ENCODE measurements at regions not wholly inside any gene's neighbourhood (a gene's known extent, or its start where the extent isn't known, plus 50 kb on each side); places are given as distances from the start of the nearest gene placed in this dataset.
"Not testable (repeated sequence)": the region's sequence is repeated elsewhere in the genome, so short reads cannot be mapped to it uniquely, and the experiment has no call there.

DNA sequence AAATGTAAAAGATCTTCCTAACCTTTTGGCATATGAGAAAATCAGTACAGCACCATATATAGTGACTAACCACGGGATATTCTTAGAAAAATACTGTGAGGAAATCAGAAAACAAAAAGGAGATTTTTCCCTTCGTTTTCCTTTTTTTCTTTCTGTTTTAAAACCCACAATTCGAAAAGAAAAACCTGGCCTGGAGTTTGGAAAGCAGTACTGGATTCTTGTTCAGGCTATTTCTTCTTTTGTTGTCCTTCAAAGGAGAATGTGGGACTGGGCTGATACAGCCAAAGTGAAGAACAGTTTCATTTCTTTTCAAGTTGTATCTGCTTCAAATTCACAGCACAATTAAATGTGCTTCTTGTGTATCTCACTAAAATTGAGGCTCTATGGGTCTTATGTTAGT, 156.8 kb upstream of the PHYHIPL start:
- Histone ChIP-seq H3K9ac (ENCODE audit: low read length) (no peak overlapping the region), H3K9me3 (ENCODE audit: low read length) (no peaks in the 10 kb centered on the region), H3K4me3 (ENCODE audit: low read depth in 1 of 2, low read length in 2 of 2) (no peak overlapping the region), H3K36me3 (ENCODE audit: insufficient read depth, low read length) (no peaks in the 10 kb centered on the region), H3K27ac (ENCODE audit: low read depth, low read length) (no peak overlapping the region), H3K4me1 (ENCODE audit: insufficient read depth, low read length) (no peaks in the 10 kb centered on the region), H3K27me3 (ENCODE audit: control insufficient read depth in 1 of 2, insufficient read depth in 2 of 2, low read length in 2 of 2) (no peaks in the 10 kb centered on the region)

- Histone ChIP-seq H3K36me3 (ENCODE audit: insufficient read depth, low read length) (no peaks in the 10 kb centered on the region), H3K9me3 (ENCODE audit: low read length) (no peaks in the 10 kb centered on the region), H3K9ac (ENCODE audit: low read length) (no peak overlapping the region), H3K4me3 (ENCODE audit: low read depth in 1 of 2, low read length in 2 of 2) (no peak overlapping the region), H3K27me3 (ENCODE audit: control insufficient read depth in 1 of 2, insufficient read depth in 2 of 2, low read length in 2 of 2) (no peaks in the 10 kb centered on the region), H3K4me1 (ENCODE audit: insufficient read depth, low read length) (no peaks in the 10 kb centered on the region), H3K27ac (ENCODE audit: low read depth, low read length) (no peak overlapping the region)
Observed at GRCh38 chr10:59020502-59020901, 155.9 kb upstream of the PHYHIPL start.

GRCh38 chr10:59025981-59026765, 150.3 kb upstream of the PHYHIPL start:
- Histone ChIP-seq H3K4me3 (ENCODE audit: low read depth in 1 of 2, low read length in 2 of 2) (no peak overlapping the region), H3K27me3 (ENCODE audit: control insufficient read depth in 1 of 2, insufficient read depth in 2 of 2, low read length in 2 of 2) (no peaks in the 10 kb centered on the region), H3K36me3 (ENCODE audit: insufficient read depth, low read length) (no peaks in the 10 kb centered on the region), H3K27ac (ENCODE audit: low read depth, low read length) (no peak overlapping the region), H3K9me3 (ENCODE audit: low read length) (no peaks in the 10 kb centered on the region), H3K9ac (ENCODE audit: low read length) (no peak overlapping the region), H3K4me1 (ENCODE audit: insufficient read depth, low read length) (no peaks in the 10 kb centered on the region)

DNA sequence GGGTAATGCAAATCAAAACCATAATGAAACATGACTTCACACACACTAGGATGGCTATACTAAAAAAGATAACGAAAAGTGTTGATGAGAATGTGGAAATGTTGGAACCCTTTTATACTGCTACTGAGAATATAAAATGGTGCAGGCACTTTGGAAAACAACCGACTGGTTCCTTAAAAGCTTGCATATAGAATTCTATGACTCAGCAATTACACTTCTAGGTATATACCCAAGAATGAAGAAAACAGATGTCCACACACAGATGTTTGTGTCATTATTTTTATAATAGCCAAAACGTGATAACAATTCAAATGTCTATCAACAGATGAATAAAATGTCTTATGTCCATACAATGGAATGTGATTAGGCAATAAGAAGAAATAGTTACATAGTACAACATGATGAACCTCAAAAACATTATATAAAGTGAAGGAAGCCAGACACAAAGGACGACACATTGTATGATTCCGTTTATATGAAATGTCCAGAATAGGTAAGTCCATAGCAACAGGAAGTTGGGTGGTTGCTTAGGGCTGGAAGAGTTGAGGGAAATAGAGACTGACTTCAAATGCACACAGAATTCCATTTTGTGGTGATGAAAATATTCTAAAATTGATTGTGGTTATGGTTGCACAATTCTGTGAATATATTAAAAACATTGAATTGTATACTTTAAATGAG, 148.3 kb upstream of the PHYHIPL start:
- Histone ChIP-seq H3K4me3 (ENCODE audit: low read depth in 1 of 2, low read length in 2 of 2) (no peak overlapping the region), H3K27ac (ENCODE audit: low read depth, low read length) (no peak overlapping the region), H3K36me3 (ENCODE audit: insufficient read depth, low read length) (no peaks in the 10 kb centered on the region), H3K9me3 (ENCODE audit: low read length) (no peaks in the 10 kb centered on the region), H3K4me1 (ENCODE audit: insufficient read depth, low read length) (no peaks in the 10 kb centered on the region), H3K9ac (ENCODE audit: low read length) (no peak overlapping the region), H3K27me3 (ENCODE audit: control insufficient read depth in 1 of 2, insufficient read depth in 2 of 2, low read length in 2 of 2) (no peaks in the 10 kb centered on the region)

DNA sequence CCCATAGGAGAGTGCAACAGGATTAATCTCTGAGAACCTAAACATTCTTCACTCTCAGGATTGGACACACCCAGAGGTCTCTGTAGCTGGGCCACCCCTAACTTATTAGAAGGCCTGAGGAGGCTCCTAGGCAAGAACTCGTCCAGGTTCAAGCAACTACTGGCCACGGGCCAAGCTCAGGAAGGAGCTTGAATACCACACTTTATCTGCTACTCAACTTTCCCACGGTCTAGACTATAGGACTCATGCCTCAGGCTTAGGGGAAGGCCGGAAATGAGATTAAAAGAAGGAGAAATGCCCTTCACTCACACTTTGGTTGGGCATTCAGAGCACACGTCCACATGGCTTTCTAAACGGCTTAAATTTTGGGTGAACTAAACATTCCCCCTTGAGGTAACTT, 142.8 kb upstream of the PHYHIPL start:
- no peaks in the 10 kb centered on the region for H3K9me3 ChIP-seq (ENCODE audit: low read length)
- H3K9ac ChIP-seq (ENCODE audit: low read length): no peak overlapping the region
- no peaks in the 10 kb centered on the region for H3K36me3 ChIP-seq (ENCODE audit: insufficient read depth, low read length)
- no peak overlapping the region for H3K27ac ChIP-seq (ENCODE audit: low read depth, low read length)
- H3K4me3 ChIP-seq (ENCODE audit: low read depth in 1 of 2, low read length in 2 of 2): no peak overlapping the region
- no peaks in the 10 kb centered on the region for H3K27me3 ChIP-seq (ENCODE audit: control insufficient read depth in 1 of 2, insufficient read depth in 2 of 2, low read length in 2 of 2)
- H3K4me1 ChIP-seq (ENCODE audit: insufficient read depth, low read length): no peaks in the 10 kb centered on the region

DNA sequence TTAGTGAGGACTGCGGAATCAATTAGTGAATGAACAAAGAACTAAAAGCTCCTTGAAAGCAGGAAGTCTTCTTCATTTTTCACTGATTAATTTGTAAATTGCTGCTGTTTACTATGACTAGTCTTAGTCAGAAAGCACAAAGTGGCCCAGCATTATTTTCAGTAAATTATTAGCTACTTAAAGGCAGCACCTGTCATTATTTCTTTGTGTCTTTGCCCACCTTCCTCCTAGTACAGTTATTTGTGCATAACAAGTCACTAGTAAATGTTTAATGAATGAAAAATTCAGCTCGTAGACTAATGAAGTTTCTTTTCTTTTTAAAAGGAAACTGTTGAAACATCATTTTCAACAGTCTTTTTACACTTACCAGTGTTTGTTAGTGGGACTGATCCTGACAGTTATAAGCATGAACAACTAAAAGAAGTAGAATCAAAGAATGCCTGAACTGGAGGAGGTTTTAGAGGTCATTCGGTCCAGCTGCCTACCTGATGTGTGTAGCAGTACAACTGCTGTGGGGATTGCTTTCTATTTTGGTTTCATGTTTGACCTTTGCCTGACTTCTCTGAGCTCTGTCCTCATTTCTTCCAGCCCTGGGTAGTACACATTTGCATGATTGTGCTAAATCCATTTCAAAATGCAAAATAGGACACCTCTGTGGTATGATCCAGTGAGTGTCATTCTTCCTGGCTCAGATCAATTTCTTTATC, 140.0 kb upstream of the PHYHIPL start:
- H3K4me1 ChIP-seq (ENCODE audit: insufficient read depth, low read length): no peaks in the 10 kb centered on the region
- H3K9me3 ChIP-seq (ENCODE audit: low read length): no peaks in the 10 kb centered on the region
- no peak overlapping the region for H3K4me3 ChIP-seq (ENCODE audit: low read depth in 1 of 2, low read length in 2 of 2)
- no peaks in the 10 kb centered on the region for H3K27me3 ChIP-seq (ENCODE audit: control insufficient read depth in 1 of 2, insufficient read depth in 2 of 2, low read length in 2 of 2)
- H3K36me3 ChIP-seq (ENCODE audit: insufficient read depth, low read length): no peaks in the 10 kb centered on the region
- H3K27ac ChIP-seq (ENCODE audit: low read depth, low read length): no peak overlapping the region
- no peak overlapping the region for H3K9ac ChIP-seq (ENCODE audit: low read length)

DNA sequence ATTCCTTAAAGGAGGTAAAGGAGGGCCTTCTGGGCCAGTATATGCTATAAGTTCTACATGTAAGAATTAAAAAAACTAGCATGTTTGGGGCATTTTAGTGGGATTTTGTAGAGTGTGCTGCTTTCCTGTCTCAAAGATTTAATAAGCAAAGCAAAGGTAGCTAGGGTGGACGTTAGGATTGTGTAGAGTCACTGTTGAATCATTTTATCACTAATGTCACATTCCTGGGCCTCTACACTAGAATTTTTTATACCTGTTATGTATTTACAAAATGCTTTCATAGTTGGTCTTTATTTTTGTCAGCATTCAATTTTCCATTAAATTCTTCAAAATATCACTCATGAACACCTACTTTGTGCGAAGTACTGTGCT, 139.4 kb upstream of the PHYHIPL start:
- no peaks in the 10 kb centered on the region for H3K4me1 ChIP-seq (ENCODE audit: insufficient read depth, low read length)
- H3K36me3 ChIP-seq (ENCODE audit: insufficient read depth, low read length): no peaks in the 10 kb centered on the region
- no peak overlapping the region for H3K9ac ChIP-seq (ENCODE audit: low read length)
- H3K27me3 ChIP-seq (ENCODE audit: control insufficient read depth in 1 of 2, insufficient read depth in 2 of 2, low read length in 2 of 2): no peaks in the 10 kb centered on the region
- no peak overlapping the region for H3K4me3 ChIP-seq (ENCODE audit: low read depth in 1 of 2, low read length in 2 of 2)
- H3K27ac ChIP-seq (ENCODE audit: low read depth, low read length): no peak overlapping the region
- no peaks in the 10 kb centered on the region for H3K9me3 ChIP-seq (ENCODE audit: low read length)

GRCh38 chr10:59037506-59037905, 138.9 kb upstream of the PHYHIPL start:
- H3K27ac ChIP-seq (ENCODE audit: low read depth, low read length): no peak overlapping the region
- H3K36me3 ChIP-seq (ENCODE audit: insufficient read depth, low read length): no peaks in the 10 kb centered on the region
- no peak overlapping the region for H3K4me3 ChIP-seq (ENCODE audit: low read depth in 1 of 2, low read length in 2 of 2)
- H3K27me3 ChIP-seq (ENCODE audit: control insufficient read depth in 1 of 2, insufficient read depth in 2 of 2, low read length in 2 of 2): no peaks in the 10 kb centered on the region
- no peaks in the 10 kb centered on the region for H3K9me3 ChIP-seq (ENCODE audit: low read length)
- no peak overlapping the region for H3K9ac ChIP-seq (ENCODE audit: low read length)
- H3K4me1 ChIP-seq (ENCODE audit: insufficient read depth, low read length): no peaks in the 10 kb centered on the region

- H3K4me1 ChIP-seq (ENCODE audit: insufficient read depth, low read length); H3K9ac ChIP-seq (ENCODE audit: low read length); H3K36me3 ChIP-seq (ENCODE audit: insufficient read depth, low read length); H3K27me3 ChIP-seq (ENCODE audit: control insufficient read depth in 1 of 2, insufficient read depth in 2 of 2, low read length in 2 of 2); H3K9me3 ChIP-seq (ENCODE audit: low read length); H3K27ac ChIP-seq (ENCODE audit: low read depth, low read length); H3K4me3 ChIP-seq (ENCODE audit: low read depth in 1 of 2, low read length in 2 of 2): not testable (repeated sequence)
Observed at GRCh38 chr10:59043358-59043757, 133.1 kb upstream of the PHYHIPL start.

- no peaks in the 10 kb centered on the region for H3K9me3 ChIP-seq (ENCODE audit: low read length)
- H3K27me3 ChIP-seq (ENCODE audit: control insufficient read depth in 1 of 2, insufficient read depth in 2 of 2, low read length in 2 of 2): no peaks in the 10 kb centered on the region
- no peak overlapping the region for H3K9ac ChIP-seq (ENCODE audit: low read length)
- no peak overlapping the region for H3K4me3 ChIP-seq (ENCODE audit: low read depth in 1 of 2, low read length in 2 of 2)
- no peak overlapping the region for H3K27ac ChIP-seq (ENCODE audit: low read depth, low read length)
- H3K4me1 ChIP-seq (ENCODE audit: insufficient read depth, low read length): no peaks in the 10 kb centered on the region
- no peaks in the 10 kb centered on the region for H3K36me3 ChIP-seq (ENCODE audit: insufficient read depth, low read length)
Observed at GRCh38 chr10:59047180-59047579, 129.3 kb upstream of the PHYHIPL start.

DNA sequence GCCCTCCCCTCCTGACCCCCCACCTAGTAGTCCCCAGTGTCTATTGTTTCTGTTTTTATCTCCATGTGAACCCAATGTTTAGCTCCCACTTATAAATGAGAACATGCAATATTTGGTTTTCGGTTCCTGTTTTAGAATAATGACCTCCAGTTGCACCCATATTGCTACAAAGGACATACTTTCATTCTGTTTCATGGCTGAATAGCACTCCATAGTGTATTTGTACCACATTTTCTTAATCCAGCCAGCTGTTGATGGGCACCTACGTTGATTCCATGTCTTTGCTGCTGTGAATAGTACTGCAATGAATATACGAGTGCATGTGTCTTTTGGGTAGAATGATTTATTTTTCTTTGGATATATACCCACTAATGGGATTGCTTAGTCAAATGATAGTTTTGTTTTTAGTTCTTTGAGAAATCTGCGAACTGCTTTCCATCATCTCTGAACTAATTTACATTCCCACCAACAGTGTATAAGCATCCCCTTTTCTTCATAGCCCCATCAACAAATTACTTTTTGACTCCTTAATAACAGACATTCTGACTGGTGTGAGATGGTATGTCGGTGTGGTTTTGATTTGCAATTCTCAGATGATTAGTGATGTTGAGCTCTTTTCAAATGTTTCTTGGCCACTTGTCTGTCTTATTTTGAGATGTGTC, 128.4 kb upstream of the PHYHIPL start:
- H3K27me3 ChIP-seq (ENCODE audit: control insufficient read depth in 1 of 2, insufficient read depth in 2 of 2, low read length in 2 of 2): no peaks in the 10 kb centered on the region
- no peak overlapping the region for H3K9ac ChIP-seq (ENCODE audit: low read length)
- no peaks in the 10 kb centered on the region for H3K9me3 ChIP-seq (ENCODE audit: low read length)
- H3K4me3 ChIP-seq (ENCODE audit: low read depth in 1 of 2, low read length in 2 of 2): no peak overlapping the region
- H3K27ac ChIP-seq (ENCODE audit: low read depth, low read length): no peak overlapping the region
- no peaks in the 10 kb centered on the region for H3K36me3 ChIP-seq (ENCODE audit: insufficient read depth, low read length)
- H3K4me1 ChIP-seq (ENCODE audit: insufficient read depth, low read length): no peaks in the 10 kb centered on the region

Measured in muscle layer of colon (tissue), 2 donors.